HG02870 (cell line): ENCODE measurements at regions not wholly inside any gene's neighbourhood (a gene's known extent, or its start where the extent isn't known, plus 50 kb on each side); places are given as distances from the start of the nearest gene placed in this dataset.

Source experiments
- ATAC-seq: cut with Tn5 transposase; IDR thresholded peaks from one replicate; pipeline ENCODE4 v1.9.1; 2021; ENCODE audit warnings: mild to moderate bottlenecking, moderate library complexity; ENCODE audit not compliant: unreplicated experiment

GRCh38 chr6:121020656-121021055 lies 313.6 kb downstream of the TBC1D32 start:
- no peak for ATAC-seq

DNA sequence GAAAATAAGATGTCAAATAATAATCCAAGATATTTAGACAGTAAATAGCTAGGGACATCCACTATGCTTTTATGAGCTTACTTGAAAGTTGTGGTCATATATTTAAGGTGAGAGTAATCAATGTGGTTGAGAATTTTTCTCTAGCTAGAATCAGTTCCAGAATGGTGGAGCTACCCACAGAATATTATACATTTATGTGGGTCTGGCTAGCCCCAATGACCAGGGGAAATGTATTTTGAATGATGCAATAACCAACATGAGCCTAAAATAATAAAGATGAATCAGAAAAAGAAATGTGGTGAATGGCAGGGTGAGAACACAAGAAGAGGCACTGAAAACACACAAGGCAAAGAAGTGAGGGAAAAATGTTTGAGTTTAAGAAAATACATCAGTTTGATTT lies 325.7 kb downstream of the TBC1D32 start:
- no peak for ATAC-seq

DNA sequence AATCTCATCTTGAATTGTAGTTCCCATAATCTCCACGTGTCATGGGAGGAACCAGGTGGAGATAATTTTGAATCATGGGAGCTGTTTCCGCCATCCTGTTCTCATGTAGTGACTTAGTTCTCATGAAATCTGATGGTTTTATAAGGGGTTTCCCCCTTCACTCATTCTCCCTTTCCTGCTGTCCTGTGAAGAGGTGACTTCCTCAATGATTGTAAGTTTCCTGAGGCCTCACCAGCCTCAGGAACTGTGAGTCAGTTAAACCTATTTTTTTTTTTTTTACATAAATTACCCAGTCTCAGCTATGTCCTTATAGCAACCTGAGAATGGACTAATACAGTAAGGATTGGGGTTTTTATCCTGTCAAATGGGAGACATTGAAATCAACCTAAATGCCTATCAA lies 328.3 kb downstream of the TBC1D32 start:
- ATAC-seq = no peak

DNA sequence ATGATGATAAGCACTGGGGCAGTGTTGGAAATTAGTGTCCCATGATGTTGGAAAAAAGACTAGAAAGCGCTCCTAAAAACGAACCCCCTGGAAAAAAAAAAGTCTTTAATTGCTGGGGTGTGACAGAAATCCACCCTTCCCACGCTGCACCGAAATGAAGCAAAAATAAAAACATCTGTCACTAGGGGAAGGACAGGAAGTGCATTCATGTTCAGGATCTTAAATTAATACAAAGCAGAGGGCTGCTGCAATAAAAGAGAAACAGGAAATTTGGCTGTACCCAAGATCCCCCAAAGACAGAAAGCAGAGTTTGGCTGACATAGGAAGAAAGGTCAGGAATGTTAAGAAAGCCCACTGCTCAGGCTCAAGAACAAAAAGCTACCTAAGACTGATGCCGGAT lies 333.9 kb downstream of the TBC1D32 start:
- ATAC-seq = no peak

GRCh38 chr6:120996340-120996739 lies 337.9 kb downstream of the TBC1D32 start:
- no peak for ATAC-seq

DNA sequence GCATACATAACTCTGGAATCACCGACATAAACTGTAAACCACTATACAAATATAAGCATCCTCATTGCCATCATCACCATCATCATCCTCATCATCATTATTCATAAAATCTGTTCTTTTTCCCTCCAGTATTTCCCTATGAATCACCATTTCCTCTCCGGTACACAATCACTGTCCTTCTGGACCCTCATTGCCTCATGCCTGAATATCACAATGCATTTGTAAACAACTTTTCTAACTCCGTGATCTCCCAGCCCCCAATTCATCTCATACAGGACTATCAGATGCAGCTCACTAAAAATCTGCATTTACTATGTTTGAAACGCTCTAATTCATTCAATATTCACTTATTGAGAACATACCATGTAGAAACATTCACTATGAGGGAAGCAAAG lies 339.7 kb downstream of the TBC1D32 start:
- ATAC-seq = no peak

- ATAC-seq = no peak
Observed at GRCh38 chr6:120993929-120994572, 340.2 kb downstream of the TBC1D32 start.

- no peak for ATAC-seq
Observed at GRCh38 chr6:120992257-120992656, 342.0 kb downstream of the TBC1D32 start.

DNA sequence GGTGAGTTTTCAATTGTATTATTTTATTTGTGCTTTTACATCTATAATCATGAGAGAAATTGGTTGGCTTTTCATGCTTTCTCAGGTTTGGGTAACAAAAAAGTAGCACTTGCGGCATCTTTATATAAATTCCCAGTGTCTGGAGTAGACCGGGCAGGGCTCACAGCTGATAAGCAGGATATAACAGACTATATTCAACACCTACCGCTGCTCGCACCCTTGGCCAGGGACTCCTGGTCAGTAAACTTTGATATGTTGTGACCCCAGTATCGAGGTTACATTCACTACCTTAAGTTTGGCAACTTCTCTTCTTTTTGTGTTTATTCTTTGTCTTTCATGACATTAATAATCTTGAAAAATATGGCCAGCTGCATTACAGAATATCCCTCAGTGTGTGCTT lies 343.4 kb downstream of the TBC1D32 start:
- no peak for ATAC-seq

DNA sequence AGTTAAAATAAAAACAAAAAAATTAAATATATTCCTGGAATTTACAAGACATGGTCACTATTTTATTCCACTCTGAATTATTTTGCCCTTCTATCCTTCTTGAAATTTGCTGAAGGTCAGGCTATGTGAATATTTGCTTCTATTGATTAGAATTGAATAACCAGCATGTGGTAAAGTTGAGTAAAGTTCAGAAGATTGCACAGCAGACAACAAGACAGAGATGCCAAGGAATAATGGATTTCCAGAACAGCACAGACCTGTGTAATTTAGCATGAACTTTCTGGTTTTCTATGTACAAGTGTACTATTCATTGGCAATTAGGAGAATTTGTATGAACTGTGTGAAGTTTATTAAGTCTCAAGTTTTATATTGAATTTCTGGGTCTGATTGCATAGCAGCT lies 352.4 kb downstream of the TBC1D32 start:
- no peak for ATAC-seq

- ATAC-seq = peak; percentile 56
Observed at GRCh38 chr6:120966321-120966720, 368.0 kb downstream of the TBC1D32 start.

- peak; percentile 49 for ATAC-seq
Observed at GRCh38 chr6:120965814-120966213, 368.5 kb downstream of the TBC1D32 start.

DNA sequence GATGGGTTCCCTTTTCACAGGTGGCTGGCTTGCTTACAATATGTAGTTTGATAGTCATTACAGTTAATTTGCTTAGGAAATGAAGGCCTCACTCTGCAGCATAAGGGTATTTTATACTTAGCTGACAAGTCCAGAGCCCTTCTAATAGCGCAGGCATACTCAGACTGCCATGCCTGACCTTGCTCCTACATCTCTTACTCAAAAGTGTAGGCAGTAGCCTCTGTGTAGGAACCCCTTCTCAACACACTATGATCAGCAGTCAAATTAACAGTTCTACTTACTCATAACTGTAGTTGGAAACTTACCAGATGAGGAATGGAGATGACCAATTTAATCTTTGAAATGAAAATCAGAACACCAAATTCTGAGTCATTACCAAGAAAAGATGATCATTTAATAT lies 373.5 kb downstream of the TBC1D32 start:
- peak; percentile 74 for ATAC-seq

DNA sequence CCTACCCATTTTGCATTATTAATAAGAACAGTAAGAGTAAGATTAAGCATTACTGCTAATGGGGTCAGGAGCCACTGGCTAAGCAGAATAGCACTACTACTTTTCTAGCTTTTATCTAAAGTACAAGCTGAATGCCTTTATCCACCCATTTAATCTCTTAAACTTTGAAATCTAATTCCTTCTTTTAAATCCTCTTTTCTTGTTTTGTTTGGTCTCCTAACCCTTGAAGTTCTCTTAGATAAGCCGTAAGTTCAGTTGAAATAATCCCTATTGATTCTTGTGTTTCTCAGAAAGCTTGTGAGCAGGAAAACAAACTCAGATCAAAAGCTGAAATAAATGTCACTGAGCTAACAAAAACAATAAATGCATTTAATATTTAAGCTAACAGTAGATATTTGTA lies 380.2 kb downstream of the TBC1D32 start:
- ATAC-seq = no peak

- ATAC-seq = no peak
Observed at GRCh38 chr6:120951258-120951657, 383.0 kb downstream of the TBC1D32 start.

DNA sequence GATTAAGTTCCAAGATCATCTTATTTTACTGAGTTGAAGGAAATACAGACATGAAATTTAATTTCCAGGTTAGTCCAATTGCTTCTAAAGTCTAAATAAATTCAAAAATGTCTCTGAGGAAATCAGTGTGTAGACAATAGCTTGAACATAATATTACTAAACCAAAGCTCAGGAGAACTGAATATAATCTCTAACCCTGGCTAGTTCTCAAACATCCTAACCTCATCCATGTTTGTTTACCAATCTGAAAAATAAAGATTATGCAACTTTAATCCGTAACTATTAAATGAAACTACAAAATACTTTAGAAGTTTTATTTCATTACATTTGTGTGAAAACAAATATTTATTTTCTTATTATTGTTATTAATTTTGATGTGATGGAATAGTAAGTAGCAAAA lies 387.2 kb downstream of the TBC1D32 start:
- ATAC-seq = no peak

- ATAC-seq = peak; percentile 88
Observed at GRCh38 chr6:120945905-120946594, 388.2 kb downstream of the TBC1D32 start.

DNA sequence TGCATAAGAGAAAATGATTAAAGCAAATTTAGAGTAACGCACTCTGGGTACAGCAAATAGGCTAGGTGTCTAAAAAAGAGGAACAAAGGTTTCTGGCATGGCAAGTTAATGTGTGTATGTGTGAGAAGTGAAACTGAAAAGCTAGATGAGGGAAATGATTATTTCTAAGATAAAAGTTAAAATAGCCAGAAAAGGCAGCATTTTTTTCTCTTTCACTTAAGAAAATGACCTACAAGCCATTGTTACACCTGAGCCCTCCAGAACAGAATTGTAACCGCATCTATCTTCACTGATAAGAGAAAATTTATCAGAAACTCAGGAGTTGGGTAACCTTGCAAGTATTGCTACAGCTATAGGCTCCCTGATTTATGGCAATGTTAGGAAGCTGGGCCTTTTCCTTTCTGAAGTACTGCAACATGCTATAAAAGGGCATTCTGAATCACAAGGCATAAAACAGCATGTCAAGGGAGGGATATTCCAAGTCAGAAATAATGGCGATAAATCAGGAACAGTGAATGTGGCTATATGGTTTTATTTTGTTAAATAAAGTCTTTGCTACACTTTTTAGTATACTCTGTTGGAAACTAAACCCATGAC lies 395.3 kb downstream of the TBC1D32 start:
- ATAC-seq = peak; percentile 97

GRCh38 chr6:120938164-120938875 lies 396.0 kb downstream of the TBC1D32 start:
- ATAC-seq = peak; percentile 33

GRCh38 chr6:120935908-120936307 lies 398.4 kb downstream of the TBC1D32 start:
- peak; percentile 26 for ATAC-seq

DNA sequence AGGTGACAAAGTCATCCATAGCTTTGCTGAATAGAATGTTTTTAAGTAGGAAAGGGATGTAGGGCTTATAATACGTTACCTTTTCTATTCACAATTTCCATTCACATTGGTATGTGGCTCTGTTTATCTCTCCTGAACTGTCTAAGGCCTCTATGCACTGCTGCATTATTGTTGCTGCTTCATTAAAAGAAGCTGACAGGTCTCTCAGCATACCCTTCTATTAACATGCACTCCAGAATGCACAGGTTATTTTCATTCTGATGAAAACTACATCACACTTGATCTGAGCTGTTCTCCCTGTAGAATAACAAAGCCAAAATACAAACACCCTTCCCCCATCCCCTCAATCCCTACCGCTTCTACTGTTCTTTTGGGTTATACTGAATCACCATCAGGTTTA lies 399.3 kb downstream of the TBC1D32 start:
- ATAC-seq = no peak
